ENCODE measurements at regions not wholly inside any gene's neighbourhood (a gene's known extent, or its start where the extent isn't known, plus 50 kb on each side); places are given as distances from the start of the nearest gene placed in this dataset.

- no peak for TF ChIP-seq CTCF (conservative IDR thresholded peaks at IDR 0.05; ENCODE audit: low read depth in 2 of 2)
- no peak for TF ChIP-seq EZH2 (IDR thresholded peaks at IDR 0.05; ENCODE audit: low read depth, unreplicated experiment)
- no peak for TF ChIP-seq EZH2phosphoT487 (IDR thresholded peaks at IDR 0.05; ENCODE audit: unreplicated experiment)
- no peak for TF ChIP-seq POLR2AphosphoS5 (IDR thresholded peaks at IDR 0.05; ENCODE audit: low read depth)
- no peak for TF ChIP-seq REST (IDR thresholded peaks at IDR 0.05; ENCODE audit: unreplicated experiment)
Observed at GRCh38 chr18:41457765-41458326, 497.2 kb upstream of the PIK3C3 start.

Measured in GM23338 (cell line).